ENCODE measurements at regions not wholly inside any gene's neighbourhood (a gene's known extent, or its start where the extent isn't known, plus 50 kb on each side); places are given as distances from the start of the nearest gene placed in this dataset.

DNA sequence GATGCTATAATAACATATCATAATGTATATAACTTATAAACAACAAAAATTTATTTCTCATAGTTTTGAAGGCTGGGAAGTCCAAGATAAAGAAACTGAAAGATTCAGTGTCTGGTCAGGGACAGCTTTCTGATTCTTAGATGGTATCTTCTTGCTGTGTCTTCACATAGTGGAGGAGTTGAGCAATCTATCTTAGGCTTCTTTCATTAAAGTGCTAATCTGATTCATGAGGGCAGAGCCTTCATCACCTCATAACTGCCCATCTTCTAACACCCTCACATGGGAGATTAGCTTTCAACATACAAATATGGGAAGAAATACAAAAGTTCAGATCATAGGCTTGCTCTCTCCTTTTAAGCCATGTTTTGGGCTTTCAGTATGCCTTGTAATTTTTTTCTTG is 774.8 kb upstream of the EPHA6 start:
- no peaks in the 10 kb centered on the region for H3K27me3 ChIP-seq (ENCODE audit: insufficient read depth in 3 of 3, low read length in 2 of 3)
- TF ChIP-seq, protein P1, sequence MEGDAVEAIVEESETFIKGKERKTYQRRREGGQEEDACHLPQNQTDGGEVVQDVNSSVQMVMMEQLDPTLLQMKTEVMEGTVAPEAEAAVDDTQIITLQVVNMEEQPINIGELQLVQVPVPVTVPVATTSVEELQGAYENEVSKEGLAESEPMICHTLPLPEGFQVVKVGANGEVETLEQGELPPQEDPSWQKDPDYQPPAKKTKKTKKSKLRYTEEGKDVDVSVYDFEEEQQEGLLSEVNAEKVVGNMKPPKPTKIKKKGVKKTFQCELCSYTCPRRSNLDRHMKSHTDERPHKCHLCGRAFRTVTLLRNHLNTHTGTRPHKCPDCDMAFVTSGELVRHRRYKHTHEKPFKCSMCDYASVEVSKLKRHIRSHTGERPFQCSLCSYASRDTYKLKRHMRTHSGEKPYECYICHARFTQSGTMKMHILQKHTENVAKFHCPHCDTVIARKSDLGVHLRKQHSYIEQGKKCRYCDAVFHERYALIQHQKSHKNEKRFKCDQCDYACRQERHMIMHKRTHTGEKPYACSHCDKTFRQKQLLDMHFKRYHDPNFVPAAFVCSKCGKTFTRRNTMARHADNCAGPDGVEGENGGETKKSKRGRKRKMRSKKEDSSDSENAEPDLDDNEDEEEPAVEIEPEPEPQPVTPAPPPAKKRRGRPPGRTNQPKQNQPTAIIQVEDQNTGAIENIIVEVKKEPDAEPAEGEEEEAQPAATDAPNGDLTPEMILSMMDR (IDR thresholded peaks at IDR 0.05): no peak
- no peak overlapping the region for H3K27ac ChIP-seq
- DNase-seq (no peak), ATAC-seq (no peak)
- no peaks in the 10 kb centered on the region for H3K36me3 ChIP-seq (ENCODE audit: insufficient read depth in 1 of 2, low read depth in 1 of 2)
- no peak overlapping the region for H3K4me3 ChIP-seq
- intact Hi-C loops (cut with DNase I): no loop called here
- H3K4me1 ChIP-seq: no peaks in the 10 kb centered on the region
- H3K9me3 ChIP-seq: no peaks in the 10 kb centered on the region

DNA sequence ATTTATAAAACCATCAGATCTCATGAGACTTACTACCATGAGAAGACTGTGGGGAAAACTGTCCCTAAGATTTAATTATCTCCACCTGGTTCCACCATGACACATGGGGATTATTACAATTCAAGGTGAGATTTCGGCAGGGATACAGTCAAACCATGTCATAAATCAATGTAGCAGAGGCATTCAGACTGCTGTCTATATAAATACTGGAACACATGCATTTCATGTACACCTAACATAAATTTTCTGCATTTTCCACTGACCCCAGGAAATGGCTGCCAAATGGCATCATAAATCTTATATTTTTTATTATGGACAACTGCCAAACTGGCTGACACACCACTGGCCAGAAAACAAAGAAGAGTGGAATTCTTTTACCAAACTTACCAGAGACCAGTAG is 755.1 kb upstream of the EPHA6 start:
- 22 to 24% (median 23%) methylated on average over 1 of the region's 1 CpG for WGBS, 3 donors
- H3K36me3 ChIP-seq (ENCODE audit: insufficient read depth in 1 of 2, low read depth in 1 of 2): no peaks in the 10 kb centered on the region
- no peaks in the 10 kb centered on the region for H3K9me3 ChIP-seq
- TF ChIP-seq, protein P1 (IDR thresholded peaks at IDR 0.05): no peak
- intact Hi-C loops (cut with DNase I): no loop called here
- ATAC-seq (no peak), DNase-seq (no peak)
- H3K4me1 ChIP-seq: no peaks in the 10 kb centered on the region
- H3K27me3 ChIP-seq (ENCODE audit: insufficient read depth in 3 of 3, low read length in 2 of 3): no peaks in the 10 kb centered on the region
- no peak overlapping the region for H3K27ac ChIP-seq
- H3K4me3 ChIP-seq: no peak overlapping the region

DNA sequence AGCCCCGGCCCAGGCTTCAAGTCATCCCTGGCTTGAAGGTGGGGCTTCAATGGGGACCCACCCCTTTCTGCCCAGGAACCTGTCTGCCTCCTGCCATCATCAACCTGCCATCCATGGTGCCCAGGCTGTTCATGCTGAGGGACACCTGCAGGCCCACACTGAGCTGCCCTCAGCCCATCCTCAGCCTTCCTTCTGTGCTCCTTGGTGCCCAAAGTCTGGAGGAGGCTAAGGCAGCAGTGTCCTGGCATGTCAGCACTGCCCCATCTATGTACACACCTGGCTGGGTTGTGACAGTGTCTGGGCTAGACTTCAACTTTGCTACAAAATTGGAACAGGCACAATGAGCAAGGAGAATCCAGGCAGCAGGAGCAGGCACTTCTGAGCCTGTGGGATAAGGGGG is 745.3 kb upstream of the EPHA6 start:
- TF ChIP-seq, protein P1 (IDR thresholded peaks at IDR 0.05): no peak
- no peaks in the 10 kb centered on the region for H3K4me1 ChIP-seq
- ATAC-seq (no peak), DNase-seq (no peak)
- H3K9me3 ChIP-seq: no peaks in the 10 kb centered on the region
- H3K36me3 ChIP-seq (ENCODE audit: insufficient read depth in 1 of 2, low read depth in 1 of 2): no peaks in the 10 kb centered on the region
- H3K27me3 ChIP-seq (ENCODE audit: insufficient read depth in 3 of 3, low read length in 2 of 3): no peaks in the 10 kb centered on the region
- 86 to 100% (median 92%) methylated on average over 1 of the region's 1 CpG for WGBS, 3 donors
- no peak overlapping the region for H3K4me3 ChIP-seq
- intact Hi-C loops (cut with DNase I): no loop called here
- no peak overlapping the region for H3K27ac ChIP-seq

DNA sequence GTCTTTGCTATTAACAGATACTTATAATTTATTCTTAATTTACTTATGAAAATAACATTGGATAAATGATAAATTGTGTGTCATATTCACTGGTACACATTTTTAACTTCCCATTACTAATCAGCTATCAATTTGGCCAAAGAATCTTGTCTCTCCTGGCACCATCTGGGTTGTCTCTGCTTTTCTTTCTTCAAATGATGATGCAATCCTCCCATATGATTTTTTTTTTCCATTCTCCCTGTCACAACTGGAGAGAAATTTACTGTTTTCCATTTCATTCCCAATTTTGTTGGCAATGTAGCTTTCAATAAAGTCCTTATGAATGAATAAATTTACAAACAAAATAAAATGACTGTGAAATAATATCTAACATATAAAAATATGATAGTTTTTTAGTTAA is 743.7 kb upstream of the EPHA6 start:
- H3K4me3 ChIP-seq: no peak overlapping the region
- no peaks in the 10 kb centered on the region for H3K4me1 ChIP-seq
- H3K27ac ChIP-seq: no peak overlapping the region
- TF ChIP-seq, protein P1 (IDR thresholded peaks at IDR 0.05): no peak
- no peaks in the 10 kb centered on the region for H3K9me3 ChIP-seq
- no peak for ATAC-seq
- DNase-seq: no peak
- no peaks in the 10 kb centered on the region for H3K36me3 ChIP-seq (ENCODE audit: insufficient read depth in 1 of 2, low read depth in 1 of 2)
- intact Hi-C loops (cut with DNase I): no loop called here
- no peaks in the 10 kb centered on the region for H3K27me3 ChIP-seq (ENCODE audit: insufficient read depth in 3 of 3, low read length in 2 of 3)

DNA sequence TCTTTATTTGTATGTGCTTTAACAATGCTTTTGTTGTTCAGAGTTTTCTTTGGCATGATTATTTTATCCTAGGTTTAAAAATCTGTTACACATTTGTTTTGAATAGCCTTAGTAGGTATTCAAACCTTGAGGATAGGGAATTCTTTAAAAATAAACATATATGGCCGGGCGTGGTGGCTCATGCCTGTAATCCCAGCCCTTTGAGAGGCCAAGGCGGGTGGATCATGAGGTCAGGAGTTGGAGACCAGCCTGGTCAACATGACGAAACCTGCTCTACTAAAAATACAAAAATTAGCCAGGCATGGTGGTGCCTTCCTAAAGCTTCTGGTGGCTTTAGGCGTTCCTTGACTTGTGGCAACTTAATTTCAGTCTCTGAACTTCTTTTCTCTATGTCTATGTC is 743.3 kb upstream of the EPHA6 start:
- no peak for DNase-seq
- H3K36me3 ChIP-seq (ENCODE audit: insufficient read depth in 1 of 2, low read depth in 1 of 2): no peaks in the 10 kb centered on the region

More for the DNA sequence above, 743.3 kb upstream of the EPHA6 start:
- no peaks in the 10 kb centered on the region for H3K4me1 ChIP-seq
- H3K27ac ChIP-seq: no peak overlapping the region
- H3K9me3 ChIP-seq: no peaks in the 10 kb centered on the region
- ATAC-seq: no peak
- TF ChIP-seq, protein P1 (IDR thresholded peaks at IDR 0.05): no peak
- intact Hi-C loops (cut with DNase I): no loop called here
- 45 to 67% (median 61%) methylated on average over 5 of the region's 5 CpGs for WGBS, 3 donors
- H3K4me3 ChIP-seq: no peak overlapping the region
- H3K27me3 ChIP-seq (ENCODE audit: insufficient read depth in 3 of 3, low read length in 2 of 3): no peaks in the 10 kb centered on the region
